Neural progenitor cell (in vitro differentiated cells): ENCODE measurements at regions not wholly inside any gene's neighbourhood (a gene's known extent, or its start where the extent isn't known, plus 50 kb on each side); places are given as distances from the start of the nearest gene placed in this dataset.

Source experiments
- DNase-seq: peaks from one replicate; pipeline ENCODE4 v3.0.0-alpha.2; 2016; ENCODE audit warnings: low spot score
- H2AFZ ChIP-seq: fragments of 200-600 bp; sonication (generic); replicated peaks from 2 replicates; pipeline ENCODE4 v1.6.1; 2016; ENCODE audit warnings: antibody characterized with exemption
- H3F3A ChIP-seq: fragments of 200-600 bp; sonication (generic); 2 replicates; pipeline ENCODE4 v1.6.1; 2016; ENCODE audit warnings: antibody characterized with exemption, low read depth
- H3K27ac ChIP-seq: fragments of 200-600 bp; sonication (generic); 2 replicates; pipeline ENCODE4 v1.5.1; 2016; ENCODE audit warnings: mild to moderate bottlenecking
- H3K27me3 ChIP-seq: fragments of 200-600 bp; sonication (generic); 2 replicates; pipeline ENCODE4 v1.6.1; 2016; ENCODE audit warnings: mild to moderate bottlenecking, moderate library complexity
- H3K36me3 ChIP-seq: fragments of 200-600 bp; sonication (generic); 2 replicates; pipeline ENCODE4 v1.5.1; 2016
- H3K4me1 ChIP-seq: fragments of 200-600 bp; sonication (generic); 2 replicates; pipeline ENCODE4 v1.6.1; 2016; ENCODE audit warnings: mixed run types
- H3K4me2 ChIP-seq: fragments of 200-600 bp; sonication (generic); 2 replicates; pipeline ENCODE4 v1.6.1; 2016
- H3K4me3 ChIP-seq: fragments of 200-600 bp; sonication (generic); 2 replicates; pipeline ENCODE4 v1.5.1; 2016
- H3K79me2 ChIP-seq: fragments of 200-600 bp; sonication (generic); 2 replicates; pipeline ENCODE4 v1.6.1; 2016; ENCODE audit warnings: low read depth
- H3K9ac ChIP-seq: fragments of 200-600 bp; sonication (generic); 2 replicates; pipeline ENCODE4 v1.6.1; 2016
- H3K9me3 ChIP-seq: fragments of 200-600 bp; sonication (generic); 2 replicates; pipeline ENCODE4 v1.5.1; 2016; ENCODE audit warnings: low read depth
- H4K20me1 ChIP-seq: fragments of 200-600 bp; sonication (generic); 2 replicates; pipeline ENCODE4 v1.6.1; 2016; ENCODE audit warnings: low read depth
- H3K27ac Mint-ChIP-seq: 3 replicates; pipeline ENCODE4 v1.8.0; 2021; ENCODE audit warnings: mixed read lengths
- H3K27me3 Mint-ChIP-seq: 2 replicates; pipeline ENCODE4 v1.8.0; 2022; ENCODE audit warnings: low read depth, mild to moderate bottlenecking, inconsistent platforms, moderate library complexity, mixed read lengths; ENCODE audit not compliant: insufficient read depth
- H3K36me3 Mint-ChIP-seq: 3 replicates; pipeline ENCODE4 v1.8.0; 2021; ENCODE audit warnings: mixed read lengths
- H3K4me1 Mint-ChIP-seq: 3 replicates; pipeline ENCODE4 v1.8.0; 2021; ENCODE audit warnings: mixed read lengths
- H3K4me3 Mint-ChIP-seq: 3 replicates; pipeline ENCODE4 v1.8.0; 2021; ENCODE audit warnings: mild to moderate bottlenecking, moderate library complexity, mixed read lengths
- H3K9me3 Mint-ChIP-seq: 3 replicates; pipeline ENCODE4 v1.8.0; 2020; ENCODE audit warnings: mixed read lengths
- CTCF ChIP-seq: fragments of 200-600 bp; sonication (generic); IDR thresholded peaks from 2 replicates; pipeline ENCODE4 v1.5.1; 2017; ENCODE audit warnings: antibody characterized with exemption, mild to moderate bottlenecking
- EZH2 ChIP-seq: fragments of 200-600 bp; sonication (generic); IDR thresholded peaks from 2 replicates; pipeline ENCODE4 v1.6.1; 2017; ENCODE audit warnings: antibody characterized with exemption, mild to moderate bottlenecking, moderate library complexity
- EZH2phosphoT487 ChIP-seq: fragments of 200-600 bp; sonication (generic); IDR thresholded peaks from 2 replicates; pipeline ENCODE4 v1.6.1; 2017; ENCODE audit warnings: antibody characterized with exemption

GRCh38 chr1:185531838-185532237 lies 202.4 kb upstream of the HMCN1 start:
- Histone ChIP-seq H3K4me2 (peak overlapping the region; percentile 35), H2AFZ (no peak overlapping the region), H3K4me1 (peaks cover 14% of the 10 kb centered on the region), H3K27ac (no peak overlapping the region), H3K9me3 (no peaks in the 10 kb centered on the region), H3K4me3 (no peak overlapping the region), H3K36me3 (no peaks in the 10 kb centered on the region), H3K27me3 (peaks cover 19% of the 10 kb centered on the region), H3F3A (no peaks in the 10 kb centered on the region), H4K20me1 (no peaks in the 10 kb centered on the region), H3K9ac (no peak overlapping the region), H3K79me2 (no peaks in the 10 kb centered on the region)
- Mint-ChIP-seq H3K27me3 (peaks cover 3% of the 10 kb centered on the region), H3K9me3 (no peaks in the 10 kb centered on the region), H3K27ac (no peak overlapping the region), H3K4me3 (no peak overlapping the region), H3K36me3 (no peaks in the 10 kb centered on the region), H3K4me1 (no peaks in the 10 kb centered on the region)
- TF ChIP-seq EZH2phosphoT487 (peak; percentile 55), CTCF (no peak)
- peak; percentile 39 for DNase-seq

- H3K9ac ChIP-seq, result no peak overlapping the region
- no peak for TF ChIP-seq EZH2phosphoT487
- no peak for TF ChIP-seq EZH2
- TF ChIP-seq CTCF, result no peak
- Mint-ChIP-seq H3K4me3 (no peak overlapping the region), H3K27ac (no peak overlapping the region), H3K4me1 (no peaks in the 10 kb centered on the region), H3K36me3 (no peaks in the 10 kb centered on the region), H3K9me3 (no peaks in the 10 kb centered on the region), H3K27me3 (no peaks in the 10 kb centered on the region)
- H3K4me1 ChIP-seq, result peaks cover 14% of the 10 kb centered on the region
- H3K27me3 ChIP-seq, result peaks cover 19% of the 10 kb centered on the region
- H3K79me2 ChIP-seq, result no peaks in the 10 kb centered on the region
- H3K4me3 ChIP-seq, result no peak overlapping the region
- H4K20me1 ChIP-seq, result no peaks in the 10 kb centered on the region
- H3K9me3 ChIP-seq, result no peaks in the 10 kb centered on the region
- no peak overlapping the region for H3K27ac ChIP-seq
- no peaks in the 10 kb centered on the region for H3F3A ChIP-seq
- DNase-seq, result no peak
- H3K36me3 ChIP-seq, result no peaks in the 10 kb centered on the region
- H3K4me2 ChIP-seq, result no peak overlapping the region
- H2AFZ ChIP-seq, result no peak overlapping the region
These were observed 204.0 kb upstream of the HMCN1 start for GRCh38 chr1:185530215-185530614.

GRCh38 chr1:185529673-185530072 lies 204.5 kb upstream of the HMCN1 start:
- no peak overlapping the region for H3K9ac ChIP-seq
- H3K36me3 Mint-ChIP-seq, result no peaks in the 10 kb centered on the region

More at GRCh38 chr1:185529673-185530072, 204.5 kb upstream of the HMCN1 start:
- no peak overlapping the region for H3K4me3 ChIP-seq
- H3K9me3 ChIP-seq, result no peaks in the 10 kb centered on the region
- no peaks in the 10 kb centered on the region for H3F3A ChIP-seq
- no peak overlapping the region for H3K4me2 ChIP-seq
- DNase-seq, result no peak
- no peak overlapping the region for H3K27ac ChIP-seq
- no peaks in the 10 kb centered on the region for H4K20me1 ChIP-seq
- no peaks in the 10 kb centered on the region for H3K36me3 ChIP-seq
- H3K27me3 Mint-ChIP-seq, result no peaks in the 10 kb centered on the region
- peaks cover 19% of the 10 kb centered on the region for H3K27me3 ChIP-seq
- no peak overlapping the region for H2AFZ ChIP-seq
- no peaks in the 10 kb centered on the region for H3K79me2 ChIP-seq
- no peaks in the 10 kb centered on the region for H3K4me1 Mint-ChIP-seq
- H3K9me3 Mint-ChIP-seq, result peaks cover under 1% of the 10 kb centered on the region
- no peak overlapping the region for H3K27ac Mint-ChIP-seq
- TF ChIP-seq CTCF, result no peak
- no peak for TF ChIP-seq EZH2
- no peak for TF ChIP-seq EZH2phosphoT487
- peaks cover 14% of the 10 kb centered on the region for H3K4me1 ChIP-seq
- H3K4me3 Mint-ChIP-seq, result no peak overlapping the region
